GM12875 (cell line): ENCODE measurements at regions not wholly inside any gene's neighbourhood (a gene's known extent, or its start where the extent isn't known, plus 50 kb on each side); places are given as distances from the start of the nearest gene placed in this dataset.

Experiments used
- H3K4me3 ChIP-seq: one replicate; pipeline ENCODE4 v1.5.1; 2011; ENCODE audit warnings: low read depth, low read length, control low read depth
- TF ChIP-seq, protein P1 (sequence below): IDR thresholded peaks from 2 replicates; pipeline ENCODE4 v1.5.1; 2011; ENCODE audit warnings: low read depth, mild to moderate bottlenecking, control low read depth, inconsistent platforms, low read length, moderate library complexity, borderline replicate concordance; ENCODE audit not compliant: insufficient read depth

DNA sequence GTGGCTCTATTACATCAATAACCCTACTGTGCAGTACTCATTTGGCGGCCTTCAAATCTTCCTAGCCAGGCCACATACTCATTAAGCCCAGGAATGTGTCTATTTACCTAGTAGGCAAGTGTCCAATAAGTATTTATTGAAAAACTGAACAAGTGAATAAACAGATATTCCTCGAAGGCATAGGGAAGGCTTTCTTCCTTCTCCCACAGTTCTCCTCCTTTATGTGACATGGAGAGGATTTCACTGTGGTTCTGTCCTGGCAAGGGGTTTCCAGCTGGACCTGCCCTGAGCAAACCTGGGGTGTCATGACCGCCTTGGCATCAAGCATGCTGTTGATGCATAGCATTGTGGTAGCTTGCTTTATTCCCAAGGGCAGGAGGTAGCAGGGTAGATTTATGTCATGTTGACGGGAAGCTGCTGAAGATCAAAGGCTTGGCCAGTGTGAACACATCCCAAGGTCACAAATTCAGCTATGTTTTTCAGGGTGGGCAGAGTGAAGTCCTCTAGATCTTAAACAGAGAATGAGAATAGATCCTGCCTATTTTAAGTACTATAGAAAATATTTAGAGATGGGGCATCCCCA is 195.1 kb downstream of the INHBA start:
- H3K4me3 ChIP-seq: no peak overlapping the region
- TF ChIP-seq, protein P1, sequence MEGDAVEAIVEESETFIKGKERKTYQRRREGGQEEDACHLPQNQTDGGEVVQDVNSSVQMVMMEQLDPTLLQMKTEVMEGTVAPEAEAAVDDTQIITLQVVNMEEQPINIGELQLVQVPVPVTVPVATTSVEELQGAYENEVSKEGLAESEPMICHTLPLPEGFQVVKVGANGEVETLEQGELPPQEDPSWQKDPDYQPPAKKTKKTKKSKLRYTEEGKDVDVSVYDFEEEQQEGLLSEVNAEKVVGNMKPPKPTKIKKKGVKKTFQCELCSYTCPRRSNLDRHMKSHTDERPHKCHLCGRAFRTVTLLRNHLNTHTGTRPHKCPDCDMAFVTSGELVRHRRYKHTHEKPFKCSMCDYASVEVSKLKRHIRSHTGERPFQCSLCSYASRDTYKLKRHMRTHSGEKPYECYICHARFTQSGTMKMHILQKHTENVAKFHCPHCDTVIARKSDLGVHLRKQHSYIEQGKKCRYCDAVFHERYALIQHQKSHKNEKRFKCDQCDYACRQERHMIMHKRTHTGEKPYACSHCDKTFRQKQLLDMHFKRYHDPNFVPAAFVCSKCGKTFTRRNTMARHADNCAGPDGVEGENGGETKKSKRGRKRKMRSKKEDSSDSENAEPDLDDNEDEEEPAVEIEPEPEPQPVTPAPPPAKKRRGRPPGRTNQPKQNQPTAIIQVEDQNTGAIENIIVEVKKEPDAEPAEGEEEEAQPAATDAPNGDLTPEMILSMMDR: no peak

DNA sequence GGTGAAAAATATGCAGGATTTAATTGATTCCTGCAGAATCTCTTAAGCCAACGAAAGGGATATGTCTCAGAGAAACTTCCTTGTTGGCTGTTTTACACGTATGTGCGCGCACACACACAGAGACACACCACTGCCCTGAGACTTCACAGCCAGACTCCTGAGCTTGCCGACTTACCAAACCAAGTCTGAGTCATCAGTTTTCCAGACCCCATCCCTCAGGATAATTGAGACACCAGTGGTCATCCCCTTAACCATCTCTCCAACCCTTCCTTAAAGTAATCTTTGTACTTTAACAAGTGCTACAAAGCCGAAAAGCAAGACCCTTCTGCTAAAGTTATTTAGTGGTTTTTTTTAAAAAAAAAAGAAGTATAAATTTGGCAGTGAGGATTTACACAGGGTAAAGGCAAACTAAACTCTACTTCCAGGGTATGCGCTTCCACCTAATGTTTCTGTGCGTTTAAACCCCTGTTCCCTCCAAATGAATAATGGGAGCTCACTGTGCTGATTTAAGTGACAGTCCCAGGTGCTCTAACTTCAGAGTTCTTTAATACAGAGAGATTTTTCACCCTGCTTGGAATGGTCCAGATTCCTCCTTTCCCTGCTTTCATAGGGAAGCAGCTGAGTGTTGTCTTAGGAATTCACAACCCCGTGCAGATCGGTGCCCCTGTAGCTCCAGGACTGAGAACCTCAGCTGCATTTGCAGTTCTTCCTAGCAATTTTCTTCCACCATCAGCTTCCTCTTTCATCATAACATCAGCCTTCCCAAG is 198.5 kb downstream of the INHBA start:
- TF ChIP-seq, protein P1: no peak

DNA sequence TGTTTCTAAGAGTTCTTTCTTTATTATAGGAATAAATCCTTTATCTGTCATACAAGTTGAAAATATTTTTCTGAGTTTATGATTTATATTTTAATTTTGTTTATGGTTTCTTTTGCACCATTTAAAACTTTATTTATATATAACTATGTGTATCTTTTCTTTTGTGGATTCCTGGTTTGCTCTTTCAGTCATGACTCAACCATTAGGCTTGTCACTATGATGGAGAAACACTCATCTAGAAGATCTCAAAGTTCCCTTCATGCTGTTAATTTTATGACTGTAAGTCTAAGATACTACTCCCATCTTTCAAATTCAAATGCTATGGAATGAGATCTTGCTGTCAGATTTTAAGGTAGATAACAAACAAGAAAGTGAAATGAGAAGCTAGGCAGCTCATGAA is 199.5 kb downstream of the INHBA start:
- no peak overlapping the region for H3K4me3 ChIP-seq
- TF ChIP-seq, protein P1: no peak

More for the DNA sequence above, 198.5 kb downstream of the INHBA start:
- no peak overlapping the region for H3K4me3 ChIP-seq

DNA sequence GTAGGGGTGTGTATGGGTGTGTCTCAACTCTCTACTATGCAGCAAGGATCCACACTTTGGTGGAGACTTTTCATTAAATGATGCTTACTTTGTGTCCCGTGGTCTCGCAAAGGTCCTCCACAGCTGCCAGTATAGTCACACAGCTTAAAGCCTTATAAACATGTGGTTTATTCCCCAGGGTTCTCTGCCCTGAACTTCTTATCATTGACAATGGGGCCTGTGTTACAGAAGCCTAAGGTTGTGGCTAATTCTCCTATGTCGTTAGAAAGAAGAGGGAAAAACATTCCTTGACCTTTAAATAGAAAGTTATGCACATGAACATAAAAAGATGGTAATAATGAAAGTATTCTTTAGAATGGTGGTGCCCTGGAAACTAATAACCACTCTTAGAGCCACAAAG is 201.4 kb downstream of the INHBA start:
- TF ChIP-seq, protein P1: no peak
- no peak overlapping the region for H3K4me3 ChIP-seq

DNA sequence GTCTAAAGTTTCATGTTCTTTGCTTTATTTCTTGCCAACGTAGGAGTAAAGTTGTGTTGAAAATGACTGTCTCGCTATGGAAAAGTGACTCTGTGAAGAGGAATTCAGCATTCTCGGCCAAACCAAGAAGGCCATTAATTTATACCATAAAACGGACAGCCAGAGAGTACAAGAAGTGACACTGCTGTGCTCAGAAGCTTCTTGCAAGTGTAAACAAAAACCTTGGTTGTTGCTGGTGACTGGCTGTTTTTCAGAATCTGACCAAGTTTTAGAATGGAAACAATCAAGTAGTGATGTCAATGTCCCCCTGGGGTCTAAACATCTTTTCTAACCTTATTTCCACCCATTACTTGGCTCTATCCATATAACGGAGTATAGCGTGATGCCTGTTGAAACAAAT is 201.9 kb downstream of the INHBA start:
- TF ChIP-seq, protein P1: no peak
- H3K4me3 ChIP-seq: no peak overlapping the region

DNA sequence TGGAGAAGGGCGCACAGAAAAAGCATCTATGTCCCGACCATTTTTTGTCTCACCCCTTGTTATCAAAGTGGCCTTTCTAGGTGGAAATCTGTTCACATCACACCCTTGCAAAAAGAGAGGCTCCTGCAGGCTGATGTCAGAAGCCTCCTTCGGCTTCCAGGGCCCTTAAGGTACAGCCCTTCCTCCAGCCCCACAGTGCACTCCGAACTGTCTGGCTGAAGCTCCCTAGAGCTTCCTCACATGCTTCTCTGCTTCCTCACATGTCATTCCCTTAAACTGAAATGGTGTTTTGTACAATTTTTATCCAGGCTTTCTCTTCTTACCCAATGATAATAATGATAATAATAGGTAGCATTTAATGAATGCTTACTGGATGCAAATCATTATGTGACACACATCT is 210.3 kb downstream of the INHBA start:
- H3K4me3 ChIP-seq: no peak overlapping the region
- TF ChIP-seq, protein P1: no peak

DNA sequence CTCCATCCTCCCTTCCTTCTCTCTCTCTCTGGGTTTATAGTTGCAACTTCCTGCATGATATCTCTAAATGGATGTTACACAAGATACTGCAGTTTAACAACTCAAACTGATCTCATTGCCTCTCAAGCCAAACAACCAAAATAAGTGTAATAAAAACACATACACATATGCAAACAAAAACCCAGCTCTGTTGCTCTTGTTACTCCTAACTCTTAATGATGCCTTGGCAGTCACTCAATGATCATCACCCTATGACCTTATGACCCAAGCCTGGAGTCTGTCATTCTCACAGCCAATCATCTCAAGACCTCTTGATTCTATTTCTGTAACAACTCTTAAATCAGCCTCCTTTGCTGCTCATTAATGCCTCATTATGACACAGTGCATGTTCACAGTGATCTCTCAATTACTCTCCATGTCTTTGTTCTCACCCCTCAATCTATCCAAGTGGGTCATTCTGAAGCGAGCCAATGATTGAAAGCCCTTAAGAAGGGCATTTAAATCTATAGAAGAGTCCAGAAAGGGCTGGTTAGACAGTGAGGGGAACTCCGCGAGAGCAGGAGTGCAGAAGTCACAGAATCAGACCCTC is 210.9 kb downstream of the INHBA start:
- TF ChIP-seq, protein P1: no peak
- H3K4me3 ChIP-seq: no peak overlapping the region
